Muscle of leg (tissue), 3 donors: ENCODE measurements at regions not wholly inside any gene's neighbourhood (a gene's known extent, or its start where the extent isn't known, plus 50 kb on each side); places are given as distances from the start of the nearest gene placed in this dataset.

Experiments
- DNase-seq: peaks from one replicate; pipeline ENCODE4 v3.0.0; 2013
- H3K27ac ChIP-seq: one replicate; pipeline ENCODE4 v1.5.1; 2013; ENCODE audit warnings: mild to moderate bottlenecking, low read length, control low read depth
- H3K27me3 ChIP-seq: one replicate; pipeline ENCODE4 v1.6.1; 2013; ENCODE audit warnings: low read length; ENCODE audit not compliant: control insufficient read depth, insufficient read depth
- H3K36me3 ChIP-seq: one replicate; pipeline ENCODE4 v1.6.1; 2013; ENCODE audit warnings: low read length; ENCODE audit not compliant: control insufficient read depth, insufficient read depth
- H3K4me1 ChIP-seq: one replicate; pipeline ENCODE4 v1.6.1; 2013; ENCODE audit warnings: low read length; ENCODE audit not compliant: control insufficient read depth, insufficient read depth
- H3K4me3 ChIP-seq: one replicate; pipeline ENCODE4 v1.5.1; 2013; ENCODE audit warnings: low read length, control low read depth
- H3K9me3 ChIP-seq: replicated peaks from 2 replicates; pipeline ENCODE4 v1.6.1; 2013; ENCODE audit warnings: low read depth, low read length; ENCODE audit not compliant: control insufficient read depth
- WGBS: methylation state at CpG from one replicate; pipeline ENCODE4 v1.1.5; 2013; ENCODE audit warnings: missing lambda C conversion rate; ENCODE audit not compliant: insufficient coverage; 5-methylcytosine and 5-hydroxymethylcytosine counted together

DNA sequence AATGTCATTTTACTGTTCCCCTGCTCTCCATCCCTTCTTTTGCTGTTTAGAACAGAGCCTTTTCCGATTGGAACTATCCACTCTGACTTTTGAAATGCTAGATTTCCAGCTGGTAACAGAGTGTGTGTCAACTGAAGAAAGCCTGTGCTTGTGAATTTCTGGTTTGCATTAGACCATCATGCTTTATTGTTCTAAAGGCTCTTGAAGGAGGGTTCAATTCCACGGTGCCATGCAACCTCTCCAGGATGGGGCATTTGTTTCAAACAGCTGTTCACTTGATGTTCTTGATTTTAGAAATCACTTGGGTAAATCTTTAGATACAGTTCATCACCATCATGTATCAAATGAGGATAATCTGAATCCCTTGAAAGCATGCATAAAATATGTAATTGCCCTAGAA is 156.7 kb downstream of the QPCT start:
- no peaks in the 10 kb centered on the region for H3K9me3 ChIP-seq
- no peak for DNase-seq
- WGBS: no CpG with 5 or more reads among the region's 2 CpGs
- H3K36me3 ChIP-seq: no peaks in the 10 kb centered on the region
- no peaks in the 10 kb centered on the region for H3K27me3 ChIP-seq
- no peak overlapping the region for H3K27ac ChIP-seq
- no peak overlapping the region for H3K4me3 ChIP-seq
- peaks cover 9% of the 10 kb centered on the region for H3K4me1 ChIP-seq

DNA sequence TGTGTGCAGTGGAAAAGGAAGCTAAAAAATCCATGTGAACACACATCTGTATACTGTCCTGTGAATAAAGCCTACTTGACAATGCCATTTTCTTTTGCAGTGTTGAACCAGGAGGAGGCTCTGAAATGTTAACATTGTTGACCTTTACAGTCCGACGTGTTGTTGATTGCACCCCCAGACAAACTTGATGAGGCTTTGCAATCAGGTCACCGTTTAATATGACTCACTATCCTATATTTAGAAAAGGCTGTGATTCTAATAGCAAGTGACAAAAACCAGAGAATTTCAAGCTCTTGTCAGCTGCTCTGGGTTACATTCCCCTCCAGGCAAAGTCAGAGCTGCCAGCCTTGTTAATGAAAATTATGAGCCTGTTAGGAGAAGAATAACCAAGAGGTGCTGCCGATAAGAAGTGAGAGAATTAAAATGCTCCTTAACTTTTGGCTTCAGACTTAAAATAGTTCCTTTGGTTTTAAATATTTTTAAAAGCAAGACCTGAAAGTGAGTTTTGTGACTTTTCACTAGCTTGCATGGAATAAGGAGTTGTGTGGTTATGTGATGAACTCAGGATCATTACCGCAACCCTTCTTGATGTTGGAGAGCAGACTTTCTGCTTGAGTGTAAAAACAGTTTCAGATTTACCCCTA is 162.1 kb downstream of the QPCT start:
- no peaks in the 10 kb centered on the region for H3K9me3 ChIP-seq
- peaks cover 12% of the 10 kb centered on the region for H3K4me1 ChIP-seq
- no CpG with 5 or more reads among the region's 5 CpGs for WGBS
- no peak overlapping the region for H3K4me3 ChIP-seq
- no peak overlapping the region for H3K27ac ChIP-seq
- no peak for DNase-seq
- no peaks in the 10 kb centered on the region for H3K36me3 ChIP-seq
- no peaks in the 10 kb centered on the region for H3K27me3 ChIP-seq

DNA sequence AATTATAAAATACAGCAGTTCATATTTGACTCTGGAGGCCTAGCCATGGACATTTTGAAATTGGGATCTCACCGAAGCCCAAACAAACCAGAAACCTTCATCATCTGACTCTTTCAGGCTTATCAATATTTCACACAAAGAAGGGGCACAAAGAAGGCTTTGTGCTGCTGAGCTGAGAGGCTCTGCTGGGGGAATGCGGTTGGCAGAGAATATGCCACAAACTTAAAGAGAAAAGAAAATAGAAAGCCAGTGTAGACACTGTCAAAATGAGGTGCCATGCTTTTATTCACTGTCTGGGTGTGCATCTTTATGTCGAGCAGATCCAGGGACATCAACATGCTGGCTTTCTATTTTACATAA is 162.6 kb downstream of the QPCT start:
- Histone ChIP-seq H3K36me3 (no peaks in the 10 kb centered on the region), H3K4me3 (no peak overlapping the region), H3K27ac (no peak overlapping the region), H3K27me3 (no peaks in the 10 kb centered on the region), H3K9me3 (no peaks in the 10 kb centered on the region), H3K4me1 (peaks cover 12% of the 10 kb centered on the region)
- DNase-seq: no peak
- 78% methylated on average over 1 of the region's 3 CpGs for WGBS

DNA sequence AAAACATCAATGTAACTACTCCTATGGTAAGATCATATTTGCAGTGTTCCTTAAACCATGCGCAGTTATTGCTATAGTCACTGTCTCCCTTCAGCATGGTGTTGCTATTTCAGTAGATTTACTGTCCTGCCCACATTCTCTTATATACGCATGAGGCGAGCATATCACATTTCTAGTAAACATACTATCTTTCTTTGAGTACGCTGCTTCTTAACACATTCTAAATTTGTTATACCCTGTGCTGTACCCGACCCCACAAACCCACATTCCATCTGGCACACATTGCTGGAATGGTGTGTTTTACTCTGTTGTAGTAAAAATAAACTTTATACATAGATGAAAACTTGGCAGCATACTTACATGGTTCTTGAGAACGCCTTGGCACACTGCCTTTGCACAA is 163.3 kb downstream of the QPCT start:
- Histone ChIP-seq H3K9me3 (no peaks in the 10 kb centered on the region), H3K36me3 (no peaks in the 10 kb centered on the region), H3K4me3 (no peak overlapping the region), H3K4me1 (peaks cover 12% of the 10 kb centered on the region), H3K27ac (no peak overlapping the region), H3K27me3 (no peaks in the 10 kb centered on the region)
- no peak for DNase-seq
- WGBS: 90% methylated on average over 2 of the region's 6 CpGs

DNA sequence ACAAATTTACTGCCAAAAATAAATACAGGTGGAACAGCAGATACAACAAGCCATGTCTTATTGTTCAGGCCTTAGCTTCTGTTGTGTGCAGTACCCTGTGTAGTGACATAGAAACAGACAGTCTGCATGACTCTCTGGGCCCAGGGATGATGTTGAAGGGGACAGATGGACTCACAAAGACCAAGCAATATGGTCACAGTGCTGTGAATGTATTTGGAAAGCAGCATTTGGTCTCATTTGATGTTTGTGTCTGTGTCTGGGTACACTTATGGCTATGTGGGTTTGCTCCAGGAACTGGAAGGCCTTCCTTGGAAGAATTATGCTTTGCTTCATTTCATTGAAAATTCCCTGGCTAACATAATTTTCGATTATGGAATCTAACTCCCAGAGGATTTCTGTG is 158.5 kb downstream of the CDC42EP3 start:
- Histone ChIP-seq H3K27me3 (no peaks in the 10 kb centered on the region), H3K9me3 (peaks cover 2% of the 10 kb centered on the region), H3K4me3 (no peak overlapping the region), H3K27ac (no peak overlapping the region), H3K4me1 (no peaks in the 10 kb centered on the region), H3K36me3 (no peaks in the 10 kb centered on the region)
- DNase-seq: no peak
- WGBS: no CpG with 5 or more reads among the region's 1 CpG

DNA sequence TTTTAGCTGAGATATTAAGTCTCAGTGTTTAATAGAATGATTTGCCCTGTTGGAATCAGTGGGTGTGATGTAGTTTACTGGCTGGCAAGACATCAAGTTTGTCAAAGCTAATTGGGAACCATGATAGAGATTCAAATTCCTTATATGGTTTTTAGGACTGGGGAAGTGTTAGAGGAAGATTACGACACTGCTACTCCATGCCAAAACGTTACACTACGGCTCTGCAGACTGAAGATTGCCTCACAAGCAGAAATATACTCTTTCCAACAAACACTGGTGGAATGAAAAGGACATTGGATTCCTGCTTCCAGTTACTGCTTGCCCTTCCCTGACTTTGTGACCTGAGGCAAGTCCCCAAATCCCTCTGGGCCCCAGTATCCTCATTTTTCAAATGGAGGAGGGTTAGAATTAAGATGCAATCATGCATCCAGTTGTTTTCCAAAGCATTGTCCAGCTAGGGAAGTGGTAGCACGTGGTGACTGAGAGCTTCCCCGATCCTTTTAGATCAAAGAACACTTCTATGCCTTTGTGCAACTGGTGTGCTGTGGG is 147.6 kb downstream of the CDC42EP3 start:
- Histone ChIP-seq H3K9me3 (no peaks in the 10 kb centered on the region), H3K4me1 (peaks cover 14% of the 10 kb centered on the region), H3K27ac (peak overlapping the region; percentile 77), H3K36me3 (no peaks in the 10 kb centered on the region), H3K27me3 (no peaks in the 10 kb centered on the region), H3K4me3 (no peak overlapping the region)
- WGBS: no CpG with 5 or more reads among the region's 5 CpGs
- peak; percentile 96 for DNase-seq

DNA sequence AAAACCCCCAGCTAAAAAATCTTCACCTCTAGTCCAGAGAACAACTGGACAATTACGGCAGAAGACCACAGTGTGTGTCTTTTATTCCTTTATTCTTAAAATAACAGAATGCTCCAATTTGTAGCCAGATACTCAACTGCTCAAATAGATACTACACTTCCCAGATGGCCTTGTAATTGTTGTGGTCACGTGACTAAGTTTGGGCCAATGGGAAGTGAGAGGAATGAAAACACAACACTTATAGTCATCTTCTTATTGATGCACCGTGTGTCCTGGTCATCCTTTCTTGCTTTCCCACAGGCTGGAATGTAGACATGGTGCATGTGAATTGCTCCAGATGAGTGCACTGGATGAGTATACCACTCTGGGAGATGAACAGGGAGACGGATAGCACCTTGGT is 145.1 kb downstream of the CDC42EP3 start:
- no peaks in the 10 kb centered on the region for H3K36me3 ChIP-seq
- WGBS: 0% methylated on average over 1 of the region's 4 CpGs

DNA sequence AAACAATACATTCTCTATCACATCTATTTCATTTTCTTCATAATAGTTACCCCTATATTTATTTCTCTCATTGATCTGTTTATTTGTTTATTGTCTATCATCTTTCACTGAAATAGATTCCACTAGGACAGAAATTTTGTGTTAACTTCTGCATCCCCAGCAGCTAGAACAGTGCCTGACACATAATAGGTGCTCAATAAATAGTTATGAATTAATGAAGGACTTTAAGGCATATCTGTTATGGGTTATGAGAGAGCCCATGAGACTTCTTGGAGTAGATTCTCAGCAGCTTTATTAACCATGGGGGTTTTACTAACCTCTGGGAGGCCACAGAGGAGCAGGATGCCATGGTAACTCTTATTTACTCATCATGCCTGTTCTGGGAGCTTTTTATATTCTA is 144.6 kb downstream of the CDC42EP3 start:
- H3K27me3 ChIP-seq: no peaks in the 10 kb centered on the region
- DNase-seq: no peak
- no peaks in the 10 kb centered on the region for H3K9me3 ChIP-seq
- peaks cover 19% of the 10 kb centered on the region for H3K4me1 ChIP-seq
- H3K4me3 ChIP-seq: no peak overlapping the region
- no peaks in the 10 kb centered on the region for H3K36me3 ChIP-seq
- H3K27ac ChIP-seq: no peak overlapping the region

More for the DNA sequence above, 145.1 kb downstream of the CDC42EP3 start:
- no peaks in the 10 kb centered on the region for H3K9me3 ChIP-seq
- H3K27me3 ChIP-seq: no peaks in the 10 kb centered on the region
- H3K4me3 ChIP-seq: no peak overlapping the region
- no peak for DNase-seq
- H3K27ac ChIP-seq: no peak overlapping the region
- peaks cover 19% of the 10 kb centered on the region for H3K4me1 ChIP-seq

DNA sequence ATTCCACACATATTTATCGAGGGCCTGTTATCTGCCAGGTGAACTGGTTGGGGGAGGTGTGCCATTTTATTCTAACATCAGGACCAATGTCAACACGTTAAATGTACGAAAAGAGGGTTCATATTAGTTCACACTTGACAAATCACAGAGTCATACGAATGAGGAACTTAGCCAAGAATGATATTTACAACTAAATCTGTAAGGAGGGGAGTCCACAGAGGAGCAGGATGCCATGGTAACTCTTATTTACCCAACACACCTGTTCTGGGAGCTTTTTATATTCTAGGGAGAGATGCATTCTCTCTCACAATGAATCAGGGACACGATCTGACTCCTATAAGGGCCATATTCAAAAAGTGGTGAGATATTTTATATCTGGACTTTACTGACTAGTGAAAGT is 144.1 kb downstream of the CDC42EP3 start:
- Histone ChIP-seq H3K9me3 (no peaks in the 10 kb centered on the region), H3K4me1 (peaks cover 19% of the 10 kb centered on the region), H3K27ac (no peak overlapping the region), H3K4me3 (no peak overlapping the region), H3K36me3 (no peaks in the 10 kb centered on the region), H3K27me3 (no peaks in the 10 kb centered on the region)
- DNase-seq: no peak
- WGBS: no CpG with 5 or more reads among the region's 5 CpGs

DNA sequence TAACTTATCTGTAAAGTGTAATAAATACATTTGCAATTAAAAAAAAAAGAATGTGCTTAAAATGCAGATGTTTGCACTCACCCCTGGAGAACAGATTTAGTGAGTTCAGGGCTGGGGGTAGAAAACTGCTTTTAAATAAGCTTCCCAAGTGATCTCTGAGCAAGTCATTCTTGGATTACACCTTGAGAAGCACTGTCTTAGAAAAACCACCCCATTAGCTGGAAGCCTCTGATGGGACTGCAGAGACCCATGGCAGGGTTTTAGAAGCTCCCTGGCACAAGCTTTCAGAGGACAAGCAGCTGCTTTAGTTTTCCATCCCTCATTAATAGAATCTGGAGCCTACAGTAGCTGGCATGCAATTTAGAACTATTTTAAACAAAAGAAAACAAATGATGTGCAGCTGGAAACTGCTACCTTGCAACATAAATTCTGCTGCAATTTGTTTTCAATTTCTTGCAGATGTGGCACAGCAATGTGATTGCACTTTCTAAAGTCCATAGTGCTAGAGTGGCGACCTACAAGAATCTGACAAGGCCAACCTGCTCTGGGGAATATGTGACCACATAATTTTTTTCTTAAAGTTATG is 141.5 kb downstream of the CDC42EP3 start:
- no CpG with 5 or more reads among the region's 1 CpG for WGBS
- H3K4me3 ChIP-seq: no peak overlapping the region
- no peaks in the 10 kb centered on the region for H3K27me3 ChIP-seq
- no peaks in the 10 kb centered on the region for H3K9me3 ChIP-seq
- no peaks in the 10 kb centered on the region for H3K36me3 ChIP-seq
- no peak overlapping the region for H3K27ac ChIP-seq
- peaks cover 9% of the 10 kb centered on the region for H3K4me1 ChIP-seq
- peak; percentile 78 for DNase-seq
